Hepatocyte (in vitro differentiated cells): ENCODE measurements at regions not wholly inside any gene's neighbourhood (a gene's known extent, or its start where the extent isn't known, plus 50 kb on each side); places are given as distances from the start of the nearest gene placed in this dataset.

Experiments used
- CTCF ChIP-seq: fragments of 200-600 bp; sonication (generic); IDR thresholded peaks from 2 replicates; pipeline ENCODE4 v1.5.1; 2016; ENCODE audit warnings: antibody characterized with exemption, mild to moderate bottlenecking; ENCODE audit not compliant: poor library complexity
- EZH2phosphoT487 ChIP-seq: fragments of 200-600 bp; sonication (generic); IDR thresholded peaks from one replicate; pipeline ENCODE4 v1.6.1; 2018; ENCODE audit warnings: antibody characterized with exemption, mild to moderate bottlenecking, low read depth, moderate library complexity; ENCODE audit not compliant: unreplicated experiment, severe bottlenecking

GRCh38 chr2:215487002-215487372 is 51.1 kb upstream of the FN1 start:
- TF ChIP-seq CTCF (no peak), EZH2phosphoT487 (no peak)
